Body of pancreas (tissue), 4 donors: ENCODE measurements at regions not wholly inside any gene's neighbourhood (a gene's known extent, or its start where the extent isn't known, plus 50 kb on each side); places are given as distances from the start of the nearest gene placed in this dataset.

Experiments
- ATAC-seq: fragments of 150-250 bp; one replicate; pipeline ENCODE4 v1.9.1; 2016
- DNase-seq, 4 donors: peaks; one replicate each; pipeline ENCODE4 v3.0.0-alpha.2; 2019
- H3K27ac ChIP-seq, 4 donors: fragments of 200-600 bp; sonication (generic); 1 replicate in 3 of 4; 2 replicates in 1 of 4; pipeline versions ENCODE4 v1.5.1 to v1.6.1; 2016 to 2019; ENCODE audit warnings: mild to moderate bottlenecking in 1 of 4, mixed read lengths in 1 of 4, moderate library complexity in 1 of 4
- H3K27me3 ChIP-seq, 2 donors: fragments of 200-600 bp; sonication (generic); one replicate each; pipeline ENCODE4 v1.6.0; 2016; ENCODE audit warnings: mild to moderate bottlenecking in 1 of 2
- H3K36me3 ChIP-seq, 2 donors: fragments of 200-600 bp; sonication (generic); replicated peaks in 1 of 2; 2 replicates each; pipeline ENCODE4 v1.5.1; 2016; ENCODE audit warnings: low read depth in 2 of 2; ENCODE audit not compliant: insufficient read depth in 1 of 2
- H3K4me1 ChIP-seq: fragments of 200-600 bp; sonication (generic); one replicate; pipeline ENCODE4 v1.6.0; 2016
- H3K4me3 ChIP-seq, 2 donors: fragments of 200-600 bp; sonication (generic); 1 replicate in 1 of 2; 2 replicates in 1 of 2; pipeline ENCODE4 v1.5.1; 2016 to 2019
- H3K9me3 ChIP-seq, 3 donors: fragments of 200-600 bp; sonication (generic); 1 replicate in 2 of 3; 2 replicates in 1 of 3; pipeline ENCODE4 v1.5.1; 2016
- CTCF ChIP-seq, 7 experiments: fragments of 450-650 bp in 4 of 7; fragments of 200-600 bp in 3 of 7; sonication (generic) in 3 of 7; IDR thresholded peaks; one replicate each; pipeline ENCODE4 v1.5.1; 2016 to 2019; ENCODE audit warnings: antibody characterized with exemption in 7 of 7
- POLR2A ChIP-seq, 3 donors: fragments of 450-650 bp; IDR thresholded peaks; one replicate each; pipeline ENCODE4 v1.6.1; 2016; ENCODE audit warnings: antibody characterized with exemption in 3 of 3, mild to moderate bottlenecking in 2 of 3
- intact Hi-C: fragments of 100-400 bp; cut with DNase I; formaldehyde crosslinking; loops from one replicate; pipeline ENCODE4 v1.15.1; 2023

GRCh38 chrX:65811558-65812228 is 144.2 kb downstream of the MSN start:
- ATAC-seq (no peak), DNase-seq (no peak)
- no peaks in the 10 kb centered on the region for H3K36me3 ChIP-seq
- H3K27me3 ChIP-seq = no peaks in the 10 kb centered on the region
- H3K27ac ChIP-seq = no peak overlapping the region
- H3K4me3 ChIP-seq = no peak overlapping the region
- TF ChIP-seq POLR2A (IDR thresholded peaks at IDR 0.05) = no peak
- no peak for TF ChIP-seq CTCF (IDR thresholded peaks at IDR 0.05)
- no peaks in the 10 kb centered on the region for H3K4me1 ChIP-seq
- intact Hi-C loops = no loop called here
- H3K9me3 ChIP-seq = no peaks in the 10 kb centered on the region
